OCI-LY1 (cell line): ENCODE measurements at regions not wholly inside any gene's neighbourhood (a gene's known extent, or its start where the extent isn't known, plus 50 kb on each side); places are given as distances from the start of the nearest gene placed in this dataset.

ENCODE experiments used
- H2AFZ ChIP-seq: fragments of 200-600 bp; sonication (generic), shearing (Covaris generic); 2 replicates; pipeline ENCODE4 v1.6.0; 2014; ENCODE audit warnings: antibody characterized with exemption, mild to moderate bottlenecking, low read length
- H3F3A ChIP-seq: fragments of 200-600 bp; sonication (generic), shearing (Covaris generic); 2 replicates; pipeline ENCODE4 v1.6.0; 2014; ENCODE audit warnings: mild to moderate bottlenecking, antibody characterized with exemption, low read length, moderate library complexity; ENCODE audit not compliant: insufficient read depth
- H3K27ac ChIP-seq: fragments of 200-600 bp; sonication (generic); 2 replicates; pipeline ENCODE4 v1.5.1; 2014; ENCODE audit warnings: low read length, mixed run types, mild to moderate bottlenecking, low read depth; ENCODE audit not compliant: poor library complexity, severe bottlenecking
- H3K27me3 ChIP-seq: fragments of 200-600 bp; sonication (generic); 2 replicates; pipeline ENCODE4 v1.6.0; 2014; ENCODE audit warnings: antibody characterized with exemption, mild to moderate bottlenecking, low read length, moderate library complexity; ENCODE audit not compliant: insufficient read depth
- H3K36me3 ChIP-seq: fragments of 200-600 bp; sonication (generic); 2 replicates; pipeline ENCODE4 v1.6.1; 2014; ENCODE audit warnings: mild to moderate bottlenecking, antibody characterized with exemption, low read length, moderate library complexity, mixed read lengths; ENCODE audit not compliant: insufficient read depth
- H3K4me1 ChIP-seq: fragments of 200-600 bp; sonication (generic); 2 replicates; pipeline ENCODE4 v1.5.1; 2014; ENCODE audit warnings: mild to moderate bottlenecking, low read length, moderate library complexity; ENCODE audit not compliant: insufficient read depth, severe bottlenecking
- H3K4me2 ChIP-seq: fragments of 200-600 bp; sonication (generic), shearing (Covaris generic); 2 replicates; pipeline ENCODE4 v1.6.1; 2014; ENCODE audit warnings: low read length
- H3K4me3 ChIP-seq: fragments of 200-600 bp; sonication (generic); 2 replicates; pipeline ENCODE4 v1.5.1; 2014; ENCODE audit warnings: low read length, low read depth, mild to moderate bottlenecking, mixed read lengths; ENCODE audit not compliant: poor library complexity, severe bottlenecking
- H3K79me2 ChIP-seq: fragments of 200-600 bp; shearing (Covaris generic); 2 replicates; pipeline ENCODE4 v1.6.1; 2016; ENCODE audit warnings: mixed run types, low read length, mixed read lengths; ENCODE audit not compliant: insufficient read depth
- H3K9ac ChIP-seq: fragments of 200-600 bp; sonication (generic), shearing (Covaris generic); 2 replicates; pipeline ENCODE4 v1.6.1; 2014; ENCODE audit warnings: mild to moderate bottlenecking, low read length, mixed read lengths
- H3K9me2 ChIP-seq: fragments of 200-600 bp; sonication (generic), shearing (Covaris generic); 2 replicates; pipeline ENCODE4 v1.6.1; 2014; ENCODE audit warnings: low read depth, mild to moderate bottlenecking, low read length, mixed read lengths
- H3K9me3 ChIP-seq: fragments of 200-600 bp; shearing (Covaris generic); 2 replicates; pipeline ENCODE4 v1.6.1; 2014; ENCODE audit warnings: low read length, mixed read lengths
- H4K20me1 ChIP-seq: fragments of 200-600 bp; sonication (generic), shearing (Covaris generic); 2 replicates; pipeline ENCODE4 v1.6.0; 2016; ENCODE audit warnings: mild to moderate bottlenecking, low read length; ENCODE audit not compliant: insufficient read depth
- CTCF ChIP-seq: fragments of 200-600 bp; sonication (generic), shearing (Covaris generic); IDR thresholded peaks from 2 replicates; pipeline ENCODE4 v1.5.1; 2017; ENCODE audit warnings: mild to moderate bottlenecking, antibody characterized with exemption, low read length, moderate library complexity, mixed read lengths
- EZH2 ChIP-seq: fragments of 200-600 bp; sonication (generic), shearing (Covaris generic); IDR thresholded peaks from 2 replicates; pipeline ENCODE4 v1.8.0; 2017; ENCODE audit warnings: borderline replicate concordance, mixed run types, mild to moderate bottlenecking, antibody characterized with exemption, low read length, moderate library complexity, mixed read lengths

- Histone ChIP-seq H3K4me2 (no peak overlapping the region), H4K20me1 (no peaks in the 10 kb centered on the region), H3K9ac (no peak overlapping the region), H3K79me2 (no peaks in the 10 kb centered on the region), H3K27ac (no peak overlapping the region), H3F3A (no peaks in the 10 kb centered on the region), H3K9me2 (no peaks in the 10 kb centered on the region), H3K4me3 (no peak overlapping the region), H3K9me3 (no peaks in the 10 kb centered on the region), H3K27me3 (no peaks in the 10 kb centered on the region), H3K36me3 (no peaks in the 10 kb centered on the region), H3K4me1 (no peaks in the 10 kb centered on the region), H2AFZ (no peak overlapping the region)
- TF ChIP-seq EZH2 (no peak), CTCF (no peak)
These were observed 325.5 kb upstream of the CHAC2 start for GRCh38 chr2:53442093-53442492.

- no peaks in the 10 kb centered on the region for H3K36me3 ChIP-seq
- no peaks in the 10 kb centered on the region for H3K9me3 ChIP-seq
- no peak for TF ChIP-seq EZH2
- no peak for TF ChIP-seq CTCF
- H3K4me1 ChIP-seq: no peaks in the 10 kb centered on the region
- H3K79me2 ChIP-seq: no peaks in the 10 kb centered on the region
- no peak overlapping the region for H3K9ac ChIP-seq
- no peak overlapping the region for H3K4me2 ChIP-seq
- H3K27me3 ChIP-seq: no peaks in the 10 kb centered on the region
- H4K20me1 ChIP-seq: no peaks in the 10 kb centered on the region
- no peaks in the 10 kb centered on the region for H3K9me2 ChIP-seq
- H2AFZ ChIP-seq: no peak overlapping the region
- H3K27ac ChIP-seq: no peak overlapping the region
- H3F3A ChIP-seq: no peaks in the 10 kb centered on the region
- no peak overlapping the region for H3K4me3 ChIP-seq
These were observed 328.9 kb upstream of the CHAC2 start for GRCh38 chr2:53438692-53439091.

DNA sequence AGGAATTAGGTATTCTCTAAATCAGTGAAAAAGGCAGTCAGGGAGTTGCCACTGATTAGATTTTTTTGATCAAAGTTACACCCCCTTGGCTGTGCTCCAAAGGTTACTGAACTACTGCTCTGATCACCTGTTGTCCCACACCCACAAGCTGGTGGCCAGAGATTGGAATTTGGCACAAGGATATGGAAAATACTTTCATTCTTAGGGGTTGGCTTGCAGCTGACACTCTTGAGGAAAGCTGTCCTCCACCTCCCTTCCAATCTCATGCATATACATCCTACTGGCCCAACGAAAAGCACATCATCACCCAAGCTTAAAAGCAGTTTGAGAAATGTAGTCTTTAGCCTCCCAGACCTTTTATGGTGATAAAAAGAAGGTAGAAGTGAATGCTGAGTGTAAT lies 329.5 kb upstream of the CHAC2 start:
- H3K9me3 ChIP-seq: no peaks in the 10 kb centered on the region
- no peak overlapping the region for H3K4me2 ChIP-seq
- no peak overlapping the region for H2AFZ ChIP-seq
- no peak overlapping the region for H3K27ac ChIP-seq
- H3K79me2 ChIP-seq: no peaks in the 10 kb centered on the region
- H3K36me3 ChIP-seq: no peaks in the 10 kb centered on the region
- no peak overlapping the region for H3K4me3 ChIP-seq
- no peaks in the 10 kb centered on the region for H4K20me1 ChIP-seq
- no peaks in the 10 kb centered on the region for H3K27me3 ChIP-seq
- H3K9ac ChIP-seq: no peak overlapping the region
- H3K9me2 ChIP-seq: no peaks in the 10 kb centered on the region
- H3F3A ChIP-seq: no peaks in the 10 kb centered on the region
- no peaks in the 10 kb centered on the region for H3K4me1 ChIP-seq
- TF ChIP-seq EZH2: no peak
- TF ChIP-seq CTCF: no peak
